IMR-90 (cell line): ENCODE measurements at regions not wholly inside any gene's neighbourhood (a gene's known extent, or its start where the extent isn't known, plus 50 kb on each side); places are given as distances from the start of the nearest gene placed in this dataset.

Experiments used
- ATAC-seq: fragments of 200-7000 bp; cut with Tn5 transposase; 2 replicates; pipeline ENCODE4 v1.9.1; 2020; ENCODE audit warnings: low read depth, mild to moderate bottlenecking, moderate library complexity
- BruUV-seq: library from RNA; stranded (reverse); fragments of 400-500 nt; replicated peaks from 2 replicates; lab custom pipeline; 2021; lab: Mats Ljungman, UMichigan
- CTCF ChIA-PET: fragments of 300-600 bp; formaldehyde crosslinking; extraction: SDS; loops from one replicate; lab custom pipeline; 2021; ENCODE audit warnings: antibody characterized with exemption; lab: Yijun Ruan, JAX
- POLR2A ChIA-PET: fragments of 300-600 bp; sonication (Branson Sonifier 250); formaldehyde crosslinking; loops from one replicate; lab custom pipeline; 2022; ENCODE audit warnings: antibody characterized with exemption; ENCODE audit not compliant: unreplicated experiment; lab: Charles Lee
- DNase-seq: peaks from one replicate; pipeline ENCODE4 v3.0.0; 2013
- H2AFZ ChIP-seq: replicated peaks from 2 replicates; pipeline ENCODE3; 2013; ENCODE audit warnings: low read length, mild to moderate bottlenecking; ENCODE audit not compliant: poor library complexity
- H2AK5ac ChIP-seq: 2 replicates; pipeline ENCODE4 v1.6.1; 2013; ENCODE audit warnings: low read depth, low read length, inconsistent platforms
- H2AK9ac ChIP-seq: replicated peaks from 2 replicates; pipeline ENCODE3; 2013; ENCODE audit warnings: mild to moderate bottlenecking, low read depth, low read length, moderate library complexity; ENCODE audit not compliant: poor library complexity
- H2BK120ac ChIP-seq: 2 replicates; pipeline ENCODE4 v1.6.1; 2013; ENCODE audit warnings: low read depth, low read length, inconsistent platforms
- H2BK15ac ChIP-seq: 3 replicates; pipeline ENCODE4 v1.6.1; 2013; ENCODE audit warnings: low read depth, low read length, inconsistent platforms
- H2BK20ac ChIP-seq: 2 replicates; pipeline ENCODE4 v1.6.1; 2013; ENCODE audit warnings: low read depth, mild to moderate bottlenecking, inconsistent platforms, low read length, moderate library complexity
- H2BK5ac ChIP-seq: 2 replicates; pipeline ENCODE4 v1.6.1; 2013; ENCODE audit warnings: mild to moderate bottlenecking, low read depth, low read length, inconsistent platforms; ENCODE audit not compliant: poor library complexity, severe bottlenecking
- H3K14ac ChIP-seq: replicated peaks from 2 replicates; pipeline ENCODE4 v1.6.1; 2013; ENCODE audit warnings: low read depth, low read length, inconsistent platforms
- H3K18ac ChIP-seq: 2 replicates; pipeline ENCODE4 v1.6.1; 2013; ENCODE audit warnings: low read depth, low read length, control low read depth
- H3K23ac ChIP-seq: 2 replicates; pipeline ENCODE4 v1.6.1; 2013; ENCODE audit warnings: low read depth, low read length, inconsistent platforms
- H3K27ac ChIP-seq: 2 replicates; pipeline ENCODE4 v1.5.1; 2013; ENCODE audit warnings: mild to moderate bottlenecking, control low read depth, low read length; ENCODE audit not compliant: insufficient read depth
- H3K27me3 ChIP-seq: 2 replicates; pipeline ENCODE4 v1.6.1; 2013; ENCODE audit warnings: low read length; ENCODE audit not compliant: control insufficient read depth, insufficient read depth
- H3K36me3 ChIP-seq: 2 replicates; pipeline ENCODE4 v1.6.1; 2013; ENCODE audit warnings: low read length, mixed read lengths; ENCODE audit not compliant: control insufficient read depth, insufficient read depth
- H3K4ac ChIP-seq: 2 replicates; pipeline ENCODE4 v1.6.1; 2013; ENCODE audit warnings: low read depth, low read length, inconsistent platforms
- H3K4me1 ChIP-seq: 2 replicates; pipeline ENCODE4 v1.6.1; 2013; ENCODE audit warnings: low read length, mixed read lengths; ENCODE audit not compliant: control insufficient read depth, insufficient read depth
- H3K4me2 ChIP-seq: 2 replicates; pipeline ENCODE4 v1.6.1; 2013; ENCODE audit warnings: low read depth, mild to moderate bottlenecking, control low read depth, low read length, moderate library complexity
- H3K4me3 ChIP-seq: 2 replicates; pipeline ENCODE4 v1.5.1; 2013; ENCODE audit warnings: low read depth, mild to moderate bottlenecking, control low read depth, low read length, moderate library complexity; ENCODE audit not compliant: insufficient read depth
- H3K56ac ChIP-seq: 2 replicates; pipeline ENCODE4 v1.6.1; 2013; ENCODE audit warnings: low read length, inconsistent platforms; ENCODE audit not compliant: insufficient read depth; ENCODE audit errors: extremely low read depth
- H3K79me1 ChIP-seq, 2 experiments: 2 replicates each; pipeline ENCODE4 v1.6.1; 2013; ENCODE audit warnings: low read length in 2 of 2, inconsistent platforms in 1 of 2, low read depth in 1 of 2
- H3K9ac ChIP-seq: 2 replicates; pipeline ENCODE4 v1.6.1; 2013; ENCODE audit warnings: low read depth, low read length, control low read depth
- H3K9me1 ChIP-seq: 2 replicates; pipeline ENCODE4 v1.6.1; 2013; ENCODE audit warnings: low read length, inconsistent platforms; ENCODE audit not compliant: insufficient read depth
- H3K9me3 ChIP-seq: 2 replicates; pipeline ENCODE4 v1.6.1; 2013; ENCODE audit warnings: low read length; ENCODE audit not compliant: control insufficient read depth, insufficient read depth
- H4K20me1 ChIP-seq: 2 replicates; pipeline ENCODE4 v1.6.1; 2013; ENCODE audit warnings: low read length, inconsistent platforms; ENCODE audit not compliant: insufficient read depth
- H4K5ac ChIP-seq: 2 replicates; pipeline ENCODE4 v1.6.1; 2013; ENCODE audit warnings: mild to moderate bottlenecking, low read depth, low read length, control low read depth
- H4K8ac ChIP-seq, 2 experiments: 2 replicates each; pipeline ENCODE4 v1.6.1; 2013; ENCODE audit warnings: low read depth in 2 of 2, low read length in 2 of 2, control low read depth in 1 of 2, inconsistent platforms in 1 of 2
- H4K91ac ChIP-seq: 2 replicates; pipeline ENCODE4 v1.6.1; 2013; ENCODE audit warnings: low read depth, low read length, inconsistent platforms; ENCODE audit not compliant: insufficient read depth
- CHD1 ChIP-seq: IDR thresholded peaks from 2 replicates; pipeline ENCODE4 v1.6.1; 2012; ENCODE audit warnings: low read depth, low read length, improper control_type of control experiment
- MAFK ChIP-seq: IDR thresholded peaks from 2 replicates; pipeline ENCODE4 v1.6.1; 2012; ENCODE audit warnings: low read depth, low read length, improper control_type of control experiment
- MAZ ChIP-seq: IDR thresholded peaks from 2 replicates; pipeline ENCODE4 v1.6.1; 2012; ENCODE audit warnings: low read depth, mild to moderate bottlenecking, low read length, improper control_type of control experiment, moderate library complexity, borderline replicate concordance
- MXI1 ChIP-seq: IDR thresholded peaks from 2 replicates; pipeline ENCODE4 v1.6.1; 2012; ENCODE audit warnings: low read depth, mild to moderate bottlenecking, low read length, moderate library complexity, borderline replicate concordance
- RAD21 ChIP-seq: IDR thresholded peaks from 2 replicates; pipeline ENCODE4 v1.6.1; 2012; ENCODE audit warnings: low read length, improper control_type of control experiment
- WGBS, 2 experiments: methylation state at CpG; one replicate each; pipeline versions ENCODE4 v1.1.5 to v1.1.7; 2013; ENCODE audit warnings: missing lambda C conversion rate in 2 of 2; ENCODE audit not compliant: insufficient read length in 1 of 2; ENCODE audit errors: extremely low coverage in 2 of 2; 5-methylcytosine and 5-hydroxymethylcytosine counted together
- dilution Hi-C: fragments of 300-500 bp; cut with HindIII; formaldehyde crosslinking; loops from one replicate; pipeline ENCODE4 v1.14.3; 2018; ENCODE audit warnings: low sequenced_read_pairs; ENCODE audit not compliant: unreplicated experiment
- in situ Hi-C: fragments of 300-500 bp; cut with MboI; formaldehyde crosslinking; loops from 3 replicates; pipeline ENCODE4 v1.14.3; 2019; ENCODE audit warnings: low sequenced_read_pairs, inconsistent platforms, mixed read lengths
- intact Hi-C: fragments of 100-400 bp; cut with micrococcal nuclease; formaldehyde crosslinking; loops from 2 replicates; pipeline ENCODE4 v1.10.0; 2022

- intact Hi-C loops, result no loop called here
Observed at GRCh38 chr22:22070371-22070824, 87.8 kb upstream of the TOP3B start.

More at GRCh38 chr22:22070371-22070824, 87.8 kb upstream of the TOP3B start:
- no peaks in the 10 kb centered on the region for H3K9me3 ChIP-seq
- H3K4me2 ChIP-seq, result no peak overlapping the region
- H4K20me1 ChIP-seq, result no peaks in the 10 kb centered on the region
- no peak overlapping the region for H4K5ac ChIP-seq
- H3K23ac ChIP-seq, result no peak overlapping the region
- CTCF ChIA-PET, result interaction anchor here (0.6 to 2.6 kb wide), 2 partner anchors 9 to 13 kb away, joined by 3 to 8 read pairs; no protein-coding TSS in a partner anchor
- H3K9ac ChIP-seq, result no peak overlapping the region
- no peak overlapping the region for H2BK120ac ChIP-seq
- no peak overlapping the region for H2AK9ac ChIP-seq
- no peak overlapping the region for H3K4ac ChIP-seq
- H2BK15ac ChIP-seq, result no peak overlapping the region
- H3K18ac ChIP-seq, result no peak overlapping the region
- no peaks in the 10 kb centered on the region for H3K36me3 ChIP-seq
- TF ChIP-seq MAFK (no peak), RAD21 (no peak), CHD1 (no peak), MAZ (no peak), MXI1 (no peak)
- no peaks in the 10 kb centered on the region for H3K79me1 ChIP-seq
- no peak overlapping the region for H2AK5ac ChIP-seq
- no peak overlapping the region for H4K91ac ChIP-seq
- no peak overlapping the region for H3K27ac ChIP-seq
- ATAC-seq, result no peak
- peaks cover 8% of the 10 kb centered on the region; the same call in 1 of the 2 replicates for H3K4me1 ChIP-seq
- WGBS, 2 experiments, result no CpG with 5 or more reads among the region's 2 CpGs
- H2AFZ ChIP-seq, result no peak overlapping the region
- peaks cover 10% of the 10 kb centered on the region; the same call in 1 of the 2 replicates for H3K9me1 ChIP-seq
- in situ Hi-C loops (no loop called here), dilution Hi-C loops (no loop called here)
- peaks cover 30% of the 10 kb centered on the region for H3K27me3 ChIP-seq
- BruUV-seq, result no TSS peak
- H4K8ac ChIP-seq, result no peak overlapping the region
- no peak overlapping the region for H2BK20ac ChIP-seq
- no peak overlapping the region for H3K4me3 ChIP-seq
- no peak for DNase-seq
- POLR2A ChIA-PET, result no interaction called here
- no peak overlapping the region for H3K14ac ChIP-seq
- no peak overlapping the region for H2BK5ac ChIP-seq
- no peak overlapping the region for H3K56ac ChIP-seq
